Natural killer cell (primary cell): ENCODE measurements at regions not wholly inside any gene's neighbourhood (a gene's known extent, or its start where the extent isn't known, plus 50 kb on each side); places are given as distances from the start of the nearest gene placed in this dataset.

ENCODE experiments used
- ATAC-seq, 3 donors: fragments of 150-1000 bp in 2 of 3; fragments of 200-7000 bp in 1 of 3; cut with Tn5 transposase; 1 replicate in 1 of 3; 2 replicates in 2 of 3; pipeline ENCODE4 v1.10.0; 2021; ENCODE audit warnings: mild to moderate bottlenecking in 2 of 3, moderate library complexity in 2 of 3
- DNase-seq, 2 donors: peaks; one replicate each; pipeline versions ENCODE4 v3.0.0 to v3.0.0-alpha.2; 2013 to 2021; ENCODE audit warnings: mixed read lengths in 1 of 2
- H3K27ac ChIP-seq: one replicate; pipeline ENCODE4 v1.5.1; 2013; ENCODE audit warnings: mild to moderate bottlenecking, low read length
- H3K27me3 ChIP-seq: one replicate; pipeline ENCODE4 v1.6.1; 2013; ENCODE audit warnings: low read length; ENCODE audit not compliant: control insufficient read depth, insufficient read depth
- H3K36me3 ChIP-seq: one replicate; pipeline ENCODE4 v1.6.1; 2013; ENCODE audit warnings: low read length; ENCODE audit not compliant: control insufficient read depth, insufficient read depth
- H3K4me1 ChIP-seq: one replicate; pipeline ENCODE4 v1.6.1; 2013; ENCODE audit warnings: low read length; ENCODE audit not compliant: control insufficient read depth, insufficient read depth
- H3K4me3 ChIP-seq: one replicate; pipeline ENCODE4 v1.5.1; 2013; ENCODE audit warnings: low read length
- H3K9me3 ChIP-seq: one replicate; pipeline ENCODE4 v1.6.1; 2013; ENCODE audit warnings: low read length; ENCODE audit not compliant: control insufficient read depth, insufficient read depth
- H3K27ac Mint-ChIP-seq, 2 donors: one replicate each; pipeline ENCODE4 v1.8.0; 2022; ENCODE audit warnings: mild to moderate bottlenecking in 2 of 2, mixed read lengths in 2 of 2, moderate library complexity in 1 of 2
- H3K27me3 Mint-ChIP-seq, 2 donors: one replicate each; pipeline ENCODE4 v1.8.0; 2022; ENCODE audit warnings: low read depth in 2 of 2, mixed read lengths in 2 of 2
- H3K36me3 Mint-ChIP-seq: one replicate; pipeline ENCODE4 v1.8.0; 2022; ENCODE audit warnings: mixed read lengths
- H3K4me1 Mint-ChIP-seq, 2 donors: one replicate each; pipeline ENCODE4 v1.8.0; 2022; ENCODE audit warnings: mixed read lengths in 2 of 2
- H3K4me3 Mint-ChIP-seq: one replicate; pipeline ENCODE4 v1.8.0; 2022; ENCODE audit warnings: mild to moderate bottlenecking, moderate library complexity, mixed read lengths
- H3K9me3 Mint-ChIP-seq, 2 donors: one replicate each; pipeline ENCODE4 v1.8.0; 2022; ENCODE audit warnings: mixed read lengths in 2 of 2
- whole genome bisulfite sequencing: methylation state at CpG from one replicate; pipeline ENCODE4 v1.1.7; 2013; ENCODE audit warnings: missing lambda C conversion rate; ENCODE audit not compliant: insufficient coverage; 5-methylcytosine and 5-hydroxymethylcytosine counted together
- intact Hi-C: fragments of 100-400 bp; cut with micrococcal nuclease; formaldehyde crosslinking; loops from one replicate; pipeline ENCODE4 v1.14.2; 2022
- TF ChIP-seq, protein P1 (sequence below): fragments of 200-600 bp; IDR thresholded peaks from one replicate; pipeline ENCODE4 v1.8.0; 2022; ENCODE audit warnings: antibody characterized with exemption

DNA sequence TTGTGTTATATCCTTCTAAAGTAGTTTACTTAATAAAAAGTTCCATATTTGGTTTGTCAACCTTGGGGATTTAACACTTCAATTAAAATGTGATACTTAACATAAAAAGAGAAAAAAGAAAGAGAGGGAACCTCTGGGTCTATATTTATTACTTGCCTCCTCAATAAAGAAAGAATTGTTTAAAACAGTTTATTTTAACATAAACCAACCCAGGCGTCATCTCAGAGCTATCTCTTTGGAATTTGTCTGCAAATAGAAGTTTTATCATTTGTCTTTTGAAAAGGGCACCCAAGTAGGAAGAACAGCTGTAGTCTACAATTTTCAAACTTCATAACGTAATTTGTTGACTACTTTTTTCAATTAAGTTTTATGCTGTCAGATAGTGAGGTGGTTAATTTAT is 364.1 kb downstream of the KCNJ2 start:
- Histone ChIP-seq H3K4me3 (no peak overlapping the region), H3K27ac (no peak overlapping the region), H3K36me3 (no peaks in the 10 kb centered on the region), H3K4me1 (no peaks in the 10 kb centered on the region), H3K9me3 (no peaks in the 10 kb centered on the region), H3K27me3 (no peaks in the 10 kb centered on the region)
- ATAC-seq = no peak
- intact Hi-C loops = no loop called here
- no peak for DNase-seq
- Mint-ChIP-seq H3K27ac (no peak overlapping the region), H3K4me3 (no peak overlapping the region), H3K4me1 (no peaks in the 10 kb centered on the region), H3K9me3 (peaks cover 2 to 7% of the 10 kb centered on the region in 2 donors), H3K36me3 (no peaks in the 10 kb centered on the region), H3K27me3 (no peaks in the 10 kb centered on the region)
- TF ChIP-seq, protein P1, sequence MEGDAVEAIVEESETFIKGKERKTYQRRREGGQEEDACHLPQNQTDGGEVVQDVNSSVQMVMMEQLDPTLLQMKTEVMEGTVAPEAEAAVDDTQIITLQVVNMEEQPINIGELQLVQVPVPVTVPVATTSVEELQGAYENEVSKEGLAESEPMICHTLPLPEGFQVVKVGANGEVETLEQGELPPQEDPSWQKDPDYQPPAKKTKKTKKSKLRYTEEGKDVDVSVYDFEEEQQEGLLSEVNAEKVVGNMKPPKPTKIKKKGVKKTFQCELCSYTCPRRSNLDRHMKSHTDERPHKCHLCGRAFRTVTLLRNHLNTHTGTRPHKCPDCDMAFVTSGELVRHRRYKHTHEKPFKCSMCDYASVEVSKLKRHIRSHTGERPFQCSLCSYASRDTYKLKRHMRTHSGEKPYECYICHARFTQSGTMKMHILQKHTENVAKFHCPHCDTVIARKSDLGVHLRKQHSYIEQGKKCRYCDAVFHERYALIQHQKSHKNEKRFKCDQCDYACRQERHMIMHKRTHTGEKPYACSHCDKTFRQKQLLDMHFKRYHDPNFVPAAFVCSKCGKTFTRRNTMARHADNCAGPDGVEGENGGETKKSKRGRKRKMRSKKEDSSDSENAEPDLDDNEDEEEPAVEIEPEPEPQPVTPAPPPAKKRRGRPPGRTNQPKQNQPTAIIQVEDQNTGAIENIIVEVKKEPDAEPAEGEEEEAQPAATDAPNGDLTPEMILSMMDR = no peak
- WGBS = no CpG with 5 or more reads among the region's 2 CpGs

- Mint-ChIP-seq H3K27ac (no peak overlapping the region), H3K4me3 (no peak overlapping the region)
- intact Hi-C loops = no loop called here
Measured at GRCh38 chr17:70535986-70536385, 366.7 kb downstream of the KCNJ2 start.

DNA sequence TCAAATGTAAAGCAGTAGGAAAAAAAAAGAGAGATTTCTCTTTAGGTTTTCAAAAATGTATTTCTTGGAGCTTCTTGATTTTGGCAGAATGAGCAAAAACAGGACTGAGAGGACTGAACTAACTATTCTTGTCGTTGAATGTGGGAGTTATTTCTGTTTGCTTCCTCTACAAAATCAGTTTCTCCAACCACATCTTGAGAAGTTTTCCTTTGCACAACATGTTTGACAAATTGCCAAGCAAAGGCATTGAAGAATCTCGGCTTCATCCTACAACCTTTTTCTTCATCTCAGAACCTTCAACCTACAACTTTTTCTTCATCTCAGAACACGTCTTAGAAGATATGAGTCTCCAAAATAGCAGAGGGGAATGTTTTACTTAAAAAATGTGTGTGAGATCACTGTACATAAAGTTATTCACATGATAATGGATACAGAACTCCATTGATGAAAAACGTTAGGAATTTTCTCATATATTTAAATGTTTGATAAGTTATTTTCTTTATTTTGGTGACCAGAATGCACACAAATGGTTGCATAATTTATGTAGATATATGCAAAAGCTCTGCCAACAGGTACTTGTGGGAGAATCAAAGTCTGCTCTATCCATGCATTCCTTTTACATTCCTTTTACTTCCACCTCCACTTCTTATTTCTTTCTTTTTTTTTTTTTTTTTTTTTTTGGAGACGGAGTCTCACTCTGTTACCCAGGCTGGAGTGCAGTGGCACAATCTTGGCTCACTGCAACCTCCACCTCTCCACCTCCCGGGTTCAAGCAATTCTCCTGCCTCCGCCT is 370.0 kb downstream of the KCNJ2 start:
- TF ChIP-seq, protein P1 = no peak
- DNase-seq (no peak), ATAC-seq (no peak)
- H3K27ac Mint-ChIP-seq = no peak overlapping the region
- no peaks in the 10 kb centered on the region for H3K9me3 ChIP-seq
- no peak overlapping the region for H3K4me3 Mint-ChIP-seq
- H3K4me1 ChIP-seq = no peaks in the 10 kb centered on the region
- 73% methylated on average over 4 of the region's 7 CpGs for WGBS
- H3K4me1 Mint-ChIP-seq = no peaks in the 10 kb centered on the region
- no peaks in the 10 kb centered on the region for H3K36me3 Mint-ChIP-seq
- H3K36me3 ChIP-seq = no peaks in the 10 kb centered on the region
- H3K27ac ChIP-seq = no peak overlapping the region
- no peaks in the 10 kb centered on the region for H3K27me3 Mint-ChIP-seq
- no peak overlapping the region for H3K4me3 ChIP-seq
- intact Hi-C loops = no loop called here
- H3K9me3 Mint-ChIP-seq = peaks cover 6% of the 10 kb centered on the region in 2 donors
- H3K27me3 ChIP-seq = no peaks in the 10 kb centered on the region

More at GRCh38 chr17:70535986-70536385, 366.7 kb downstream of the KCNJ2 start:
- no peaks in the 10 kb centered on the region for H3K4me1 ChIP-seq
- H3K27me3 Mint-ChIP-seq = no peaks in the 10 kb centered on the region
- no peaks in the 10 kb centered on the region for H3K4me1 Mint-ChIP-seq
- no peaks in the 10 kb centered on the region for H3K36me3 Mint-ChIP-seq
- H3K9me3 ChIP-seq = no peaks in the 10 kb centered on the region
- no peaks in the 10 kb centered on the region for H3K27me3 ChIP-seq
- no CpG with 5 or more reads among the region's 1 CpG for WGBS
- no peak overlapping the region for H3K4me3 ChIP-seq
- TF ChIP-seq, protein P1 = no peak
- H3K9me3 Mint-ChIP-seq = peaks cover 6 to 9% of the 10 kb centered on the region in 2 donors
- ATAC-seq (no peak), DNase-seq (no peak)
- no peaks in the 10 kb centered on the region for H3K36me3 ChIP-seq
- H3K27ac ChIP-seq = no peak overlapping the region

DNA sequence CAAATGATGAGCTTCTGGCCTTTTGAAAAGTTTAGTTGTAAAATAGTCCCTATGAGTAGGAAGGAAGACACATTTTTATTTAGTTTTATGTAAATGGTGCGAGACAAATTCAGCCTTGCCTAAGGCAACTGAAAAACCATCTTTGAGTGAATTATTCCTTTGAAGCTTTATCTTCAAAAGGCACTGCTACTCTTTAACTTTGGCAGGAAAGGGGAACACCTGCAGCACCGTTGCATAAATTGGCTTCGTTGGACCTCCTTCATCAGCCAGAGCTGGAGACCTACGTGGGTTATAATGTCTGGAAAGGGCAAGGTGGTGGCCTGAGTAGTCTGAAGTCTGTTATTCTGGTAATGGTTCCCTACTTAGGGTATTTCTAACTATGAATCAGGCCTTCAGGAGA is 373.5 kb downstream of the KCNJ2 start:
- no peak overlapping the region for H3K4me3 ChIP-seq
- no peak overlapping the region for H3K27ac ChIP-seq
- no peaks in the 10 kb centered on the region for H3K27me3 ChIP-seq
- no peaks in the 10 kb centered on the region for H3K9me3 ChIP-seq
- TF ChIP-seq, protein P1 = no peak
- Mint-ChIP-seq H3K27ac (no peak overlapping the region), H3K9me3 (peaks cover 4% of the 10 kb centered on the region in 2 donors), H3K36me3 (no peaks in the 10 kb centered on the region), H3K4me3 (no peak overlapping the region), H3K27me3 (no peaks in the 10 kb centered on the region), H3K4me1 (no peaks in the 10 kb centered on the region)
- no peaks in the 10 kb centered on the region for H3K4me1 ChIP-seq
- 58% methylated on average over 4 of the region's 4 CpGs for WGBS
- ATAC-seq = no peak
- H3K36me3 ChIP-seq = no peaks in the 10 kb centered on the region
- intact Hi-C loops = no loop called here
- DNase-seq = no peak
